Natural killer cell (primary cell): ENCODE measurements at regions not wholly inside any gene's neighbourhood (a gene's known extent, or its start where the extent isn't known, plus 50 kb on each side); places are given as distances from the start of the nearest gene placed in this dataset.

ENCODE experiments used
- ATAC-seq, 3 donors: fragments of 150-1000 bp in 2 of 3; fragments of 200-7000 bp in 1 of 3; cut with Tn5 transposase; 1 replicate in 1 of 3; 2 replicates in 2 of 3; pipeline ENCODE4 v1.10.0; 2021; ENCODE audit warnings: mild to moderate bottlenecking in 2 of 3, moderate library complexity in 2 of 3
- DNase-seq, 2 donors: peaks; one replicate each; pipeline versions ENCODE4 v3.0.0 to v3.0.0-alpha.2; 2013 to 2021; ENCODE audit warnings: mixed read lengths in 1 of 2
- H3K27ac ChIP-seq: one replicate; pipeline ENCODE4 v1.5.1; 2013; ENCODE audit warnings: mild to moderate bottlenecking, low read length
- H3K27me3 ChIP-seq: one replicate; pipeline ENCODE4 v1.6.1; 2013; ENCODE audit warnings: low read length; ENCODE audit not compliant: control insufficient read depth, insufficient read depth
- H3K36me3 ChIP-seq: one replicate; pipeline ENCODE4 v1.6.1; 2013; ENCODE audit warnings: low read length; ENCODE audit not compliant: control insufficient read depth, insufficient read depth
- H3K4me1 ChIP-seq: one replicate; pipeline ENCODE4 v1.6.1; 2013; ENCODE audit warnings: low read length; ENCODE audit not compliant: control insufficient read depth, insufficient read depth
- H3K4me3 ChIP-seq: one replicate; pipeline ENCODE4 v1.5.1; 2013; ENCODE audit warnings: low read length
- H3K9me3 ChIP-seq: one replicate; pipeline ENCODE4 v1.6.1; 2013; ENCODE audit warnings: low read length; ENCODE audit not compliant: control insufficient read depth, insufficient read depth
- H3K27ac Mint-ChIP-seq, 2 donors: one replicate each; pipeline ENCODE4 v1.8.0; 2022; ENCODE audit warnings: mild to moderate bottlenecking in 2 of 2, mixed read lengths in 2 of 2, moderate library complexity in 1 of 2
- H3K27me3 Mint-ChIP-seq, 2 donors: one replicate each; pipeline ENCODE4 v1.8.0; 2022; ENCODE audit warnings: low read depth in 2 of 2, mixed read lengths in 2 of 2
- H3K36me3 Mint-ChIP-seq: one replicate; pipeline ENCODE4 v1.8.0; 2022; ENCODE audit warnings: mixed read lengths
- H3K4me1 Mint-ChIP-seq, 2 donors: one replicate each; pipeline ENCODE4 v1.8.0; 2022; ENCODE audit warnings: mixed read lengths in 2 of 2
- H3K4me3 Mint-ChIP-seq: one replicate; pipeline ENCODE4 v1.8.0; 2022; ENCODE audit warnings: mild to moderate bottlenecking, moderate library complexity, mixed read lengths
- H3K9me3 Mint-ChIP-seq, 2 donors: one replicate each; pipeline ENCODE4 v1.8.0; 2022; ENCODE audit warnings: mixed read lengths in 2 of 2
- CTCF ChIP-seq: fragments of 200-600 bp; IDR thresholded peaks from one replicate; pipeline ENCODE4 v1.8.0; 2022; ENCODE audit warnings: antibody characterized with exemption
- WGBS: methylation state at CpG from one replicate; pipeline ENCODE4 v1.1.7; 2013; ENCODE audit warnings: missing lambda C conversion rate; ENCODE audit not compliant: insufficient coverage; 5-methylcytosine and 5-hydroxymethylcytosine counted together
- intact Hi-C: fragments of 100-400 bp; cut with micrococcal nuclease; formaldehyde crosslinking; loops from one replicate; pipeline ENCODE4 v1.14.2; 2022

DNA sequence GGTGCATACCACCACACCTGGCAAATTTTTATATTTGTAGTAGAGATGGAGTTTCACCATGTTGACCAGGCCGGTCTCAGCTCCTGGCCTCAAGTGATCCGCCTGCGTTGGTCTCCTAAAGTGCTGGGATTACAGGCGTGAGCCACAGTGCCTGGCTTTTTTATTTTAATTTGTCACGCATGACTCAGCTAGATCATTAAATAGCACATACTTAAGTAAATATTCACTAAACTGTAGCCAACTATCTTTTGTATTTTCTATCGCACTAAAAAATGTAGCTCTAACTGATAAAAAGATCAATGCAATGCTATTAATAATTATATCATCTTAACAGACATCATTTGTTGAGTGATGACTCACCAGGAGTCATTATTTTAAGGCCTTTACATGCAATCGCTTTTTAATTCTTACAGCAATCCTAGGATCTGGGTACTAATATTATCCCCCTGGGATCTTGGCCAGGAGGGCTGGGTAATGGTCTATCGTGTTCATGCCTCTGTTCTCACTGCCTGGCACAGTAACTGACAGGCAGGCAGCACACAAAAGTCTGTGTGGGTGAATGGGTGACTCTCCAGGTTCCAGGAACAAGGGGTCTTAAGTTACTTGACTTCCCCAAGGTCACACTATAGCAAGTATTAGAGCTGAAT is 693.5 kb upstream of the EEF2KMT start:
- Mint-ChIP-seq H3K9me3 (peaks cover 0 to 7% of the 10 kb centered on the region in 2 donors), H3K4me1 (no peaks in the 10 kb centered on the region), H3K27ac (no peak overlapping the region), H3K27me3 (no peaks in the 10 kb centered on the region), H3K36me3 (no peaks in the 10 kb centered on the region), H3K4me3 (no peak overlapping the region)
- TF ChIP-seq CTCF = no peak
- intact Hi-C loops = no loop called here
- no peaks in the 10 kb centered on the region for H3K27me3 ChIP-seq
- DNase-seq = no peak
- H3K27ac ChIP-seq = no peak overlapping the region
- no peaks in the 10 kb centered on the region for H3K4me1 ChIP-seq
- 93% methylated on average over 6 of the region's 8 CpGs for WGBS
- no peaks in the 10 kb centered on the region for H3K9me3 ChIP-seq
- H3K36me3 ChIP-seq = no peaks in the 10 kb centered on the region
- H3K4me3 ChIP-seq = no peak overlapping the region
- no peak for ATAC-seq

DNA sequence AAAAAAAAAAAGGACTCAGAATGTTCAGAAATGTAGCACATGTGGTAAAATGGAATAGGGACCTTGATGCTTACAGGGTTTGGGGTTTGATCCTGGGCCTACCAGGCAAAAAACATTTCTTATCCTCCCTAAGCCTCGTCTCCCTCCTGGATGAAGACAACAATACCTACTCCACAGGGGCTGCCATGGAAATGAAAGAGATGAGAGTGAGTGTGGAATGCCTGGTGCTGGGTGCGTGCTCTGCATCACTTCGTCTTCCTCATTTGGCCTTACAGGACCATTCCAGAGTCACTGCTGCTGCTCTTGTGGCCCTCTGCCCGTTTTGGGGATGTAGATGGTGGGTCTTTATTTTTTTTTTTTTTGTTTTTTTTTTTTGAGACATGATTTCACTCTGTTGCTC is 692.9 kb upstream of the EEF2KMT start:
- H3K9me3 ChIP-seq = no peaks in the 10 kb centered on the region
- no peak overlapping the region for H3K4me3 ChIP-seq
- TF ChIP-seq CTCF = no peak
- no peaks in the 10 kb centered on the region for H3K4me1 Mint-ChIP-seq
- H3K27me3 ChIP-seq = no peaks in the 10 kb centered on the region
- 51% methylated on average over 3 of the region's 4 CpGs for WGBS
- no peaks in the 10 kb centered on the region for H3K27me3 Mint-ChIP-seq
- no peak overlapping the region for H3K4me3 Mint-ChIP-seq
- no peaks in the 10 kb centered on the region for H3K36me3 ChIP-seq
- no peak overlapping the region for H3K27ac Mint-ChIP-seq
- peaks cover 0 to 7% of the 10 kb centered on the region in 2 donors for H3K9me3 Mint-ChIP-seq
- intact Hi-C loops = no loop called here
- no peaks in the 10 kb centered on the region for H3K36me3 Mint-ChIP-seq
- no peaks in the 10 kb centered on the region for H3K4me1 ChIP-seq
- H3K27ac ChIP-seq = no peak overlapping the region
- DNase-seq = no peak
- no peak for ATAC-seq

- no peak overlapping the region for H3K27ac Mint-ChIP-seq
- no peak for TF ChIP-seq CTCF
- no peak overlapping the region for H3K4me3 Mint-ChIP-seq
- H3K36me3 Mint-ChIP-seq = no peaks in the 10 kb centered on the region
- H3K27me3 Mint-ChIP-seq = no peaks in the 10 kb centered on the region
- H3K9me3 Mint-ChIP-seq = peaks cover 0 to 2% of the 10 kb centered on the region in 2 donors
- intact Hi-C loops = no loop called here
- Histone ChIP-seq H3K9me3 (no peaks in the 10 kb centered on the region), H3K36me3 (no peaks in the 10 kb centered on the region), H3K4me1 (no peaks in the 10 kb centered on the region), H3K4me3 (no peak overlapping the region), H3K27me3 (no peaks in the 10 kb centered on the region), H3K27ac (no peak overlapping the region)
- DNase-seq (no peak), ATAC-seq (no peak)
- H3K4me1 Mint-ChIP-seq = no peaks in the 10 kb centered on the region
- WGBS = 88% methylated on average over 2 of the region's 2 CpGs
These were observed 691.4 kb upstream of the EEF2KMT start for GRCh38 chr16:5789033-5789432.

- no peak overlapping the region for H3K27ac ChIP-seq
- DNase-seq = no peak
- Mint-ChIP-seq H3K4me1 (no peaks in the 10 kb centered on the region), H3K27me3 (no peaks in the 10 kb centered on the region), H3K4me3 (no peak overlapping the region), H3K9me3 (peaks cover 0 to 3% of the 10 kb centered on the region in 2 donors), H3K27ac (no peak overlapping the region), H3K36me3 (no peaks in the 10 kb centered on the region)
- H3K27me3 ChIP-seq = no peaks in the 10 kb centered on the region
- H3K36me3 ChIP-seq = no peaks in the 10 kb centered on the region
- no peaks in the 10 kb centered on the region for H3K9me3 ChIP-seq
- intact Hi-C loops = no loop called here
- H3K4me1 ChIP-seq = no peaks in the 10 kb centered on the region
- 97% methylated on average over 4 of the region's 4 CpGs for WGBS
- ATAC-seq = no peak
- TF ChIP-seq CTCF = no peak
- no peak overlapping the region for H3K4me3 ChIP-seq
These were observed 683.8 kb upstream of the EEF2KMT start for GRCh38 chr16:5781436-5781835.
